Endothelial cell of umbilical vein (primary cell): ENCODE measurements at regions not wholly inside any gene's neighbourhood (a gene's known extent, or its start where the extent isn't known, plus 50 kb on each side); places are given as distances from the start of the nearest gene placed in this dataset.

Experiments used
- CTCF ChIP-seq, 2 donors: IDR thresholded peaks; 1 replicate in 1 of 2; 2 replicates in 1 of 2; pipeline ENCODE4 v1.5.1; 2011; ENCODE audit warnings: low read length in 2 of 2, mild to moderate bottlenecking in 2 of 2, moderate library complexity in 2 of 2, control low read depth in 1 of 2, inconsistent platforms in 1 of 2, low read depth in 1 of 2; ENCODE audit not compliant: insufficient read depth in 1 of 2; ENCODE audit errors: extremely low read depth in 1 of 2
- EZH2 ChIP-seq: IDR thresholded peaks from 2 replicates; pipeline ENCODE4 v1.6.1; 2012; ENCODE audit warnings: borderline replicate concordance, low read depth, mild to moderate bottlenecking, moderate library complexity, low read length, inconsistent platforms; ENCODE audit not compliant: severe bottlenecking
- FOS ChIP-seq: IDR thresholded peaks from 2 replicates; pipeline ENCODE4 v1.6.1; 2011; ENCODE audit warnings: mild to moderate bottlenecking, low read length, moderate library complexity, borderline replicate concordance; ENCODE audit not compliant: insufficient read depth
- GATA2 ChIP-seq: IDR thresholded peaks from 2 replicates; pipeline ENCODE4 v1.7.0; 2011; ENCODE audit warnings: low read depth, mild to moderate bottlenecking, moderate library complexity, mixed read lengths, low read length; ENCODE audit not compliant: insufficient read length, insufficient read depth
- JUN ChIP-seq: IDR thresholded peaks from 2 replicates; pipeline ENCODE4 v1.6.1; 2011; ENCODE audit warnings: borderline replicate concordance, low read depth; ENCODE audit not compliant: insufficient read length, insufficient read depth
- MAX ChIP-seq: IDR thresholded peaks from 2 replicates; pipeline ENCODE4 v1.6.1; 2011; ENCODE audit not compliant: insufficient read depth, insufficient read length
- MYC ChIP-seq: IDR thresholded peaks from one replicate; pipeline ENCODE4 v1.6.1; 2011; ENCODE audit warnings: mild to moderate bottlenecking, low read depth, low read length
- POLR2A ChIP-seq: IDR thresholded peaks from 2 replicates; pipeline ENCODE4 v1.6.1; 2012; ENCODE audit warnings: low read depth, mild to moderate bottlenecking, control low read depth, low read length
- POLR2AphosphoS5 ChIP-seq: IDR thresholded peaks from 2 replicates; pipeline ENCODE4 v1.6.1; 2012; ENCODE audit warnings: low read depth, mild to moderate bottlenecking, control low read depth, low read length, moderate library complexity; ENCODE audit not compliant: insufficient read depth

GRCh38 chr2:54058449-54058848 lies 57.0 kb upstream of the ACYP2 start:
- TF ChIP-seq MAX (no peak), CTCF (IDR thresholded peaks at IDR 0.05; ENCODE audit: extremely low read depth in 1 of 2, insufficient read depth in 1 of 2, low read depth in 1 of 2, low read length in 2 of 2) (no peak), EZH2 (no peak), POLR2AphosphoS5 (no peak), POLR2A (no peak), GATA2 (no peak), MYC (no peak), FOS (no peak), JUN (no peak)
